Ovary (tissue), 3 donors: ENCODE measurements at regions not wholly inside any gene's neighbourhood (a gene's known extent, or its start where the extent isn't known, plus 50 kb on each side); places are given as distances from the start of the nearest gene placed in this dataset.

Experiments used
- CTCF ChIP-seq, 3 donors: fragments of 450-650 bp in 2 of 3; fragments of 200-600 bp in 1 of 3; IDR thresholded peaks; one replicate each; pipeline versions ENCODE4 v1.5.1 to v1.8.0; 2016 to 2022; ENCODE audit warnings: antibody characterized with exemption in 3 of 3, mild to moderate bottlenecking in 1 of 3
- EP300 ChIP-seq: sonication (generic); formaldehyde crosslinking; IDR thresholded peaks from one replicate; pipeline ENCODE4 v1.6.1; 2017; ENCODE audit warnings: antibody characterized with exemption
- POLR2A ChIP-seq: fragments of 450-650 bp; IDR thresholded peaks from one replicate; pipeline ENCODE4 v1.6.1; 2017; ENCODE audit warnings: antibody characterized with exemption, mild to moderate bottlenecking, moderate library complexity
- donor health status: DM: no; HTN: no; CAD: no.

DNA sequence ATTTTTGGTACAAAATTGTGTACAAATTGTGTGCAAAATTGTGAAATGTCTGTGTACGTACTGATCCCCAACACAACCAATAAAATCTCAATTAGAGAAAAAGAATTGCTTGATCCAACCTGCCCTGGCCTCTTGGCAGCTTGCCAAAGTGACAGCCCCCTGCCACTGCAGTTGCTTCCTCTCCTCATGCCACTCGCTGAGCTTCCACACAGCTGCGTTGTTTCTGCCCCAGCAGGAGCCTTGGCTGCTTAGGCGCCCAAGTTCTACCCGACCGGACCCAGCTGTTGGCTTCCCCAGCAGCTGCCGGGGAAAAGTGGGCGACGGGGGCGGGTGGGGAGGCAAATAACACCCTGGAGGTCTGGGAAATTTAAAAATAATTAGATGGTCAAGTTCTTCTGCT, 171.8 kb upstream of the ATF7IP start:
- TF ChIP-seq CTCF (IDR thresholded peaks at IDR 0.05) (no peak), POLR2A (no peak), EP300 (no peak)
